ENCODE measurements at regions not wholly inside any gene's neighbourhood (a gene's known extent, or its start where the extent isn't known, plus 50 kb on each side); places are given as distances from the start of the nearest gene placed in this dataset.

DNA sequence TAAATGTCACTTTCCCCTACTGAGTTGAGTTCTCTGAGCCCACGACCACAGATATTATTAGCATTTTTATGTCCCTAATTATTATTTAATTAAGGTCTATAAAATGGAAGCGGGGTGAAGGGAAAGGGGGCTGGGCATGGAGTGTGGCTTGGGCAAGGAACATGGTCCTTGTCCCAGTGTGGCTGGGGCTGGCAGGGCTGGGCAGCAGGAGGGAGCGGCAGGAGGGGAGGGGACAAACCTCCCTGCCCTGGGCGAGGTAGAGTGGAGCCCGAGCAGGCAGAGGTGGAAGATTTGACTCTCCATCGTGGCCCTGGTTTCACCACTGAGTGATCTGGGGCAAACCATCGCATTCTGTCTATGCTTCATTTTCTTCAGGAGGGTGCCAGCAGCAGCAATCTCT lies 402.9 kb upstream of the C2CD4B start:
- WGBS (ENCODE audit: insufficient coverage, low lambda C conversion rate) = 100% methylated on average over 1 of the region's 7 CpGs
- Histone ChIP-seq H3K27me3 (ENCODE audit: control insufficient read depth, insufficient read depth, low read length) (no peaks in the 10 kb centered on the region), H3K36me3 (ENCODE audit: control insufficient read depth, insufficient read depth, low read length) (no peaks in the 10 kb centered on the region), H3K4me3 (ENCODE audit: low read length) (no peak overlapping the region), H3K27ac (ENCODE audit: low read length) (no peak overlapping the region), H3K4me1 (ENCODE audit: control insufficient read depth, insufficient read depth, low read length) (peaks cover 33% of the 10 kb centered on the region), H3K9me3 (ENCODE audit: control insufficient read depth, low read depth, low read length) (no peaks in the 10 kb centered on the region)
- no peak for DNase-seq

DNA sequence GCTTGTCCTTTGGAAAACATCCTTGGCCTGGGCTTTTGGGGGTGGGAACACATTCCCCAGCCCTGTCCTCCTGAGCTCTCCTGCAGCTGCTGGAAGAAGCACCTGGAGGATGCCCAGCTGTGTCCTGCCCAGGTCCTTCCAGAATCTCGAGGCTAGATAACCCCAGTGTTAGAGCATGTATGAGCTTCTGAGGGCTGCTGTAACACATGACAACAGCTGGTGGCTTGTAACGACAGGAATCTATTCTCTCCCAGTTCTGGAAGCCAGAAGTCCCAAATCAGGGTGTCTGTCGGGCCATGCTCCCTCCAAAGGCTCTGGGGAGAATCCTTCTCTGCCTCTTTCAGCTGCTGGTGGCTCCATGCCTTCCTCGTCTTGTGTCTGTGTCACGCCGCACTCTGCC lies 403.6 kb upstream of the C2CD4B start:
- no peaks in the 10 kb centered on the region for H3K27me3 ChIP-seq (ENCODE audit: control insufficient read depth, insufficient read depth, low read length)
- no peak for DNase-seq
- no peaks in the 10 kb centered on the region for H3K36me3 ChIP-seq (ENCODE audit: control insufficient read depth, insufficient read depth, low read length)
- H3K9me3 ChIP-seq (ENCODE audit: control insufficient read depth, low read depth, low read length) = no peaks in the 10 kb centered on the region
- H3K27ac ChIP-seq (ENCODE audit: low read length) = no peak overlapping the region
- H3K4me3 ChIP-seq (ENCODE audit: low read length) = no peak overlapping the region
- H3K4me1 ChIP-seq (ENCODE audit: control insufficient read depth, insufficient read depth, low read length) = peaks cover 33% of the 10 kb centered on the region
- WGBS (ENCODE audit: insufficient coverage, low lambda C conversion rate) = no CpG with 5 or more reads among the region's 6 CpGs

DNA sequence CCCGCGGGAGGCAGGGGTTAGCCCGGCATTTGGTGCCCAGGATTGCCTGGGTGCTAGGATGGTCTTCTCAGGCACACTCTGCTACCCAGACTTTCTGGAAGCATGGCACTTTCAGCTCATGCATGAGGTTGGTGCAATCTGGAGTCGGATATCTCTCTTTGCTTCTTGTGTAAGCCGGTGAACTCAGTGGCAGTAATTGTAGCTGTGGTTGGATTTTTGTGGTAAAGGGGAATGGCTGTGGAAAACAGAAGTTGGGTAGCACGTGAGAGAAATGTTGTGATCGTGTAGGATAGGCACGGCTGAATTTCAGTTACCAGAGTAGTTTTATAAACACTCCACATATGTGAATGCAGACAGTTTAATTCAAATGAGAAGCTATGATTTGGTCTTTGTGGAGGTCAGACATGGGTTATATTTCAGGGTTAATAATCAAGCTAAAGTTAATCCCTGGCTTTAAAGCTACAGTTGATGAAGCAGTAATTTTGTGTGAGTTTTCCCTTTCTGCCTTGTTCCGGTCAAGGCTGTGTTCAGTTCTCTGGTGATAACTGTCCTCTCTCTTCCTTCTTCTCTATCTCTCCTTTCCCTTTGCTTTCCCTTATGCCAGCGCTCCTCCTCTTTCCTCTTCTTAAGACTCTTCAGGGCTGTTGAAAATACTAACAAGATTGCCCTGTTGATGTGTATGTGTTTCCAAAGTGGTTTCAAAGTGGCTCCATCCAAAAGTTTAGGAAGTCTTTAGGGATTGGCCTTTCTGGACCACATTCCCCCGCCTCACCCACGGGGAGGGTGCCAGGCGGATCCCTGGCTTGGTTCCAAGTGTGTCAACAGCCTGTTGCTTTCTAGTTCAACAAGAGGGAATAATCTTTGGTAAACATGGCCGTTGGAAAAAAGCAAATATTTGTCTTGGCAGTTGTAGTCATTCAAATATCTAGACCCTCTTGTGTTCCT lies 404.6 kb upstream of the C2CD4B start:
- peak; percentile 55 to 80 for DNase-seq
- H3K27me3 ChIP-seq (ENCODE audit: control insufficient read depth, insufficient read depth, low read length) = no peaks in the 10 kb centered on the region
- H3K4me3 ChIP-seq (ENCODE audit: low read length) = no peak overlapping the region
- WGBS (ENCODE audit: insufficient coverage, low lambda C conversion rate) = 23% methylated on average over 2 of the region's 14 CpGs
- peak overlapping the region; percentile 43 for H3K27ac ChIP-seq (ENCODE audit: low read length)
- no peaks in the 10 kb centered on the region for H3K9me3 ChIP-seq (ENCODE audit: control insufficient read depth, low read depth, low read length)
- peaks cover 32% of the 10 kb centered on the region for H3K4me1 ChIP-seq (ENCODE audit: control insufficient read depth, insufficient read depth, low read length)
- H3K36me3 ChIP-seq (ENCODE audit: control insufficient read depth, insufficient read depth, low read length) = no peaks in the 10 kb centered on the region

DNA sequence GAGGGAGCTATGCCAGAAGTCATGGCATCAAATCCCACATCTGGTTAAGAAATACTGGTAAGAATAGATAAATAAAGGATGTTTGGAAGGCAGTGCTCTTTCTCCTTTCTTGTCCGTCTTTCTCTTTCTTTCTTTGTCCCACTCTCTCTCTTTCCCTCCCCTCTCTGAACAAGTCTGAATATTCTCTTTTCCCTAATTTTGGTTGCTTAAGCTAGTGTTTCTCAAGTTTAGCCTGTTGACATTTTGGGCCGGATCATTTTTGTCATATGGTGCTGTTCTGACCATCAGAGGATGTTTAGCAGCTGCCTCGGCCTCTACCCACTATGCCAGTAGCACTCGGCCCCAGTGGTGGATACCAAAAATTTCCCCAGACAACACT lies 405.3 kb upstream of the C2CD4B start:
- H3K27ac ChIP-seq (ENCODE audit: low read length) = peak overlapping the region; percentile 43
- no peak overlapping the region for H3K4me3 ChIP-seq (ENCODE audit: low read length)
- H3K4me1 ChIP-seq (ENCODE audit: control insufficient read depth, insufficient read depth, low read length) = peaks cover 29% of the 10 kb centered on the region
- H3K9me3 ChIP-seq (ENCODE audit: control insufficient read depth, low read depth, low read length) = no peaks in the 10 kb centered on the region
- no peaks in the 10 kb centered on the region for H3K27me3 ChIP-seq (ENCODE audit: control insufficient read depth, insufficient read depth, low read length)
- H3K36me3 ChIP-seq (ENCODE audit: control insufficient read depth, insufficient read depth, low read length) = no peaks in the 10 kb centered on the region
- DNase-seq = no peak
- 10% methylated on average over 1 of the region's 4 CpGs for WGBS (ENCODE audit: insufficient coverage, low lambda C conversion rate)

DNA sequence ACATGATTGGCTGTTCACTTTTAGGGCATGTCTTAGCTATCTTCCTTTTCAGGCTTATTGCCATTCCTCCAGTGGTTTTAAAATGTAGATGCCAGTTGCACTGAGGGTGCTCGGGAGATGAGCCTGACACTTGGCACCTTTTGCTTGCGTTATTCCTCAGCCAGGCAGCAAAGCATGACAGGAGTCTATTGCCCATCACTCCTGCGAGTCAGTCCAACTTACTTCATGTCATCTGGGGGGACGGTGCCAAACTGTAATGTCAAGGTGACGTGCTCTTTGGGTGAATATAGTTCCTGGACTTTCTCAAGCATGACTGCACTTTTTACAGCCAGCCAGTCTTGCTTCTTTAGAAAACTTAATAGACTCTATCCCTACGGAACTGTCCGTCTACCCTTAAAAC lies 406.0 kb upstream of the C2CD4B start:
- H3K27me3 ChIP-seq (ENCODE audit: control insufficient read depth, insufficient read depth, low read length) = no peaks in the 10 kb centered on the region
- no peak overlapping the region for H3K27ac ChIP-seq (ENCODE audit: low read length)
- 100% methylated on average over 3 of the region's 7 CpGs for WGBS (ENCODE audit: insufficient coverage, low lambda C conversion rate)
- H3K9me3 ChIP-seq (ENCODE audit: control insufficient read depth, low read depth, low read length) = no peaks in the 10 kb centered on the region
- DNase-seq = no peak
- no peaks in the 10 kb centered on the region for H3K36me3 ChIP-seq (ENCODE audit: control insufficient read depth, insufficient read depth, low read length)
- H3K4me3 ChIP-seq (ENCODE audit: low read length) = no peak overlapping the region
- H3K4me1 ChIP-seq (ENCODE audit: control insufficient read depth, insufficient read depth, low read length) = peaks cover 28% of the 10 kb centered on the region

DNA sequence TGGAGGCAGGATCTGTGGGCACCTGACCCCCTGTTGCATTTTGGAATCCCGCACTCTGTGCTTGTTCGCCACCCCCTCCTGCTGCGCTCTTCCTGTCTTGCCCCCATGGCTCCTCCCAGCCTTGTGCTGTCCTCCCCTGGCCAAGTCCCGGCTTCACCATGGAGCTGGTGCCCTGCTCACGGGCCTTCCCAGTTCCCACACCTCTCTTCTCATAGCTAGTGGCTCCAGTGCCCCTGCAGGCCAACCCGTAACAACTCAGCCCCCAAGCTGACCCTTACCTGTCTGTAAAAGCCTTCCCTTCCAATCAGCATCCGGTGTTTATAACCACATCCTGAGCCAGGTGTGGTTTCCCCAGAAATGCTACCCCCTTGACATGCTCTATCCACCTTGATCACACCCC lies 407.7 kb upstream of the C2CD4B start:
- Histone ChIP-seq H3K9me3 (ENCODE audit: control insufficient read depth, low read depth, low read length) (no peaks in the 10 kb centered on the region), H3K4me1 (ENCODE audit: control insufficient read depth, insufficient read depth, low read length) (peaks cover 31% of the 10 kb centered on the region), H3K4me3 (ENCODE audit: low read length) (no peak overlapping the region), H3K27ac (ENCODE audit: low read length) (no peak overlapping the region), H3K36me3 (ENCODE audit: control insufficient read depth, insufficient read depth, low read length) (no peaks in the 10 kb centered on the region), H3K27me3 (ENCODE audit: control insufficient read depth, insufficient read depth, low read length) (no peaks in the 10 kb centered on the region)
- 100% methylated on average over 2 of the region's 7 CpGs for WGBS (ENCODE audit: insufficient coverage, low lambda C conversion rate)
- no peak for DNase-seq

DNA sequence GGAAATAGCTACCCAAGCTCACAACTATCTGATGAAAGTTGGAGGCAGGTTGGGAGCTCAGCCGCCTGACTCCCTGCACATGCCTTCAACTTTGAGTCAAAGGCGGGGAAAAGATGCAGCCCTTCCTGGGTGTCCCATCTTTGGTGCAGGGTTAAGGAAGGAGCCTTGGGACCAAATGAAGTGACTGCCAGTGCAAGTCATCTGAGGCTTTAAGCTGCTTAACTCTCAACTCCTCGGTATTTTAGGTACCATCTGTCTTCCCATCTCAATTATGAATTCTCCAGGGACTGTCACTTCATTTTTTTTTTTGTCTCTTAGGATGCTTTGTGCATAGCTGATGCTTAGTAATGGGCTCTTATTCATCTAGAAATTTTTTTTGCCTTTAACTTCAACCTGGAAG lies 408.8 kb upstream of the C2CD4B start:
- Histone ChIP-seq H3K27ac (ENCODE audit: low read length) (no peak overlapping the region), H3K36me3 (ENCODE audit: control insufficient read depth, insufficient read depth, low read length) (no peaks in the 10 kb centered on the region), H3K9me3 (ENCODE audit: control insufficient read depth, low read depth, low read length) (no peaks in the 10 kb centered on the region), H3K4me1 (ENCODE audit: control insufficient read depth, insufficient read depth, low read length) (peaks cover 35% of the 10 kb centered on the region), H3K27me3 (ENCODE audit: control insufficient read depth, insufficient read depth, low read length) (no peaks in the 10 kb centered on the region), H3K4me3 (ENCODE audit: low read length) (no peak overlapping the region)
- 86% methylated on average over 1 of the region's 3 CpGs for WGBS (ENCODE audit: insufficient coverage, low lambda C conversion rate)
- no peak for DNase-seq

DNA sequence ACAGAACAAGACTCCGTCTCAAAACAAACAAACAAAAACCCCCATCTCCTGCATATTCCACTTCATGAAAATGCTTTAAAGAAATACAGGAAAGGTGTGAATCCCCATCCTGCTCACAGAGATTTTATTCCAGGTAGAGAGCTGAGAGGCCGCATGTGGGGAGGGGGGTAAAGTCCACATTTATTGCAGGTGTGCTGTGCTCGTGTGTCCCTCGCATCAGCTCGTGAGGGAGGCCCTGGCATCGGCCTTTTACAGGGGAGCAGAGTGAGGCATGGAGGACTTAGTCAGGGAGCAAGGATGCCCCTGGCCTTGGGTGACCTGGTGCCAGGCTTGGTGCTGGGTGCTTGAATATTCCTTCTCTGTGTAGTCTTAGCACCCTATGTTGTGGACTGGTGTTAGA lies 413.5 kb upstream of the C2CD4B start:
- H3K36me3 ChIP-seq (ENCODE audit: control insufficient read depth, insufficient read depth, low read length) = peaks cover 3% of the 10 kb centered on the region
- no peak overlapping the region for H3K4me3 ChIP-seq (ENCODE audit: low read length)
- peaks cover 23% of the 10 kb centered on the region for H3K4me1 ChIP-seq (ENCODE audit: control insufficient read depth, insufficient read depth, low read length)
- no CpG with 5 or more reads among the region's 6 CpGs for WGBS (ENCODE audit: insufficient coverage, low lambda C conversion rate)
- H3K27ac ChIP-seq (ENCODE audit: low read length) = peak overlapping the region; percentile 80
- H3K9me3 ChIP-seq (ENCODE audit: control insufficient read depth, low read depth, low read length) = no peaks in the 10 kb centered on the region
- peak; percentile 93 to 97 for DNase-seq
- H3K27me3 ChIP-seq (ENCODE audit: control insufficient read depth, insufficient read depth, low read length) = no peaks in the 10 kb centered on the region

DNA sequence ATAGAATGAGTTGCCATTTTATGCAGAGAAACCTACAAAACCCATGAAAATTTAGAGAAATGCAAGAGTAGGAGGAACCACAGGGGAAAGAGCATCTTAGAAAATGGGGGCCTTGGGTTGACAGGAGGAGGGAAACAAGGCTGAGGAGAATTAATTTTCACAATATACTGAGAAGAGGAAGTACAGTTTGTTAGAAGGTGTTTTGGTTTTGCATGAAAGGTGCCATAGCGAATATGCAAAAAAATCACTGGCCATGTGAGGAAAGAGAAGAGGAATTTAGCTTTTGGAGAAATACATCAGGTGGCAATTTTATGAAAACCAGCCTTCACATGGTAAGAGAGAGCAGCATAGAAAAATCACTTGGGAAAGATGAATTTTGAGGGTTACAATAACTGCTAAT lies 413.9 kb upstream of the C2CD4B start:
- no peak for DNase-seq
- Histone ChIP-seq H3K4me3 (ENCODE audit: low read length) (no peak overlapping the region), H3K9me3 (ENCODE audit: control insufficient read depth, low read depth, low read length) (no peaks in the 10 kb centered on the region), H3K27ac (ENCODE audit: low read length) (peak overlapping the region; percentile 80), H3K4me1 (ENCODE audit: control insufficient read depth, insufficient read depth, low read length) (peaks cover 23% of the 10 kb centered on the region), H3K27me3 (ENCODE audit: control insufficient read depth, insufficient read depth, low read length) (no peaks in the 10 kb centered on the region), H3K36me3 (ENCODE audit: control insufficient read depth, insufficient read depth, low read length) (peaks cover 3% of the 10 kb centered on the region)
- WGBS (ENCODE audit: insufficient coverage, low lambda C conversion rate) = no CpG with 5 or more reads among the region's 1 CpG

DNA sequence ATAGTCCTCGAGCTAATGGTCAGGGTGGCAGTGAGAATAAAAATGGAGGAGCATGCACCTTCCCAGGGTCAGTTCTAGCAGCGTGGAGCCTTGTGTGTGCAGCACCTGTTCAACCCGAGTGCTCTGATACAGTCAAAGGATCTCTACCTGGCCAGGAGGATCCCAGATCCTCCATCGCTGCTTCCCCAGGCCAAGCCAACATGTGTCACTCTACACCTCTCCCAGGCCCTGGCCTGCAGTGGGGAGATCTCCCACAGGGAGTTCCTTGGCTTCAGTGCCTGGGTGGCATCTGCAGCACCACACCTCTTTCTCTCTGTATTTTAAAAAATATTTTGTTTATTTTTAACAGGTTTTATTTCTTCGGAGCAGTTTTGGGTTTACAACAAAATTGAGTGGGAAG lies 414.8 kb upstream of the C2CD4B start:
- WGBS (ENCODE audit: insufficient coverage, low lambda C conversion rate) = 100% methylated on average over 1 of the region's 5 CpGs
- no peaks in the 10 kb centered on the region for H3K9me3 ChIP-seq (ENCODE audit: control insufficient read depth, low read depth, low read length)
- peaks cover 23% of the 10 kb centered on the region for H3K4me1 ChIP-seq (ENCODE audit: control insufficient read depth, insufficient read depth, low read length)
- DNase-seq = no peak
- H3K4me3 ChIP-seq (ENCODE audit: low read length) = no peak overlapping the region
- H3K27ac ChIP-seq (ENCODE audit: low read length) = no peak overlapping the region
- H3K27me3 ChIP-seq (ENCODE audit: control insufficient read depth, insufficient read depth, low read length) = no peaks in the 10 kb centered on the region
- peaks cover 3% of the 10 kb centered on the region for H3K36me3 ChIP-seq (ENCODE audit: control insufficient read depth, insufficient read depth, low read length)

DNA sequence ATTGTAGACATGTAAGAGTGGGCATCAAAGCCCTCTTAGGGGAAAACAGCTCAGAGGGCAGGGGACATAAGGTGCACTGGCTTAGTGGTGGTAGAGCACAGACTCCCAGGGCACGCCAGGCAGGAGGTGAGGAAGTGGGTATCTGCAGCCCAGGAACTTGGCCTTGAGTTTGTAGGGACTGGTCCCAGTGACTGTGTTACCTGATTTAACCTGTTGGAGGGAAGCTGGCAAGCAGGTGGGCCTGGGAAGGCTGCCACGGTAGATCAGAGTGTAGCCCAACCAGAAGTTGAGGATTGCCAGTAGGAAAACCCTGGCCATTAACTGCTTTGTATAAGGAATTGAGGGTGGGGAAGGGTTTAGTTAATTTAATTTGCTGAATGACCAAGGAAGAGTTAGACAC lies 417.5 kb upstream of the C2CD4B start:
- WGBS (ENCODE audit: insufficient coverage, low lambda C conversion rate) = no CpG with 5 or more reads among the region's 2 CpGs
- Histone ChIP-seq H3K4me1 (ENCODE audit: control insufficient read depth, insufficient read depth, low read length) (peaks cover 19% of the 10 kb centered on the region), H3K27me3 (ENCODE audit: control insufficient read depth, insufficient read depth, low read length) (no peaks in the 10 kb centered on the region), H3K4me3 (ENCODE audit: low read length) (no peak overlapping the region), H3K36me3 (ENCODE audit: control insufficient read depth, insufficient read depth, low read length) (peaks cover 3% of the 10 kb centered on the region), H3K9me3 (ENCODE audit: control insufficient read depth, low read depth, low read length) (no peaks in the 10 kb centered on the region), H3K27ac (ENCODE audit: low read length) (no peak overlapping the region)
- no peak for DNase-seq
